B cell (primary cell): ENCODE measurements at regions not wholly inside any gene's neighbourhood (a gene's known extent, or its start where the extent isn't known, plus 50 kb on each side); places are given as distances from the start of the nearest gene placed in this dataset.

ENCODE experiments used
- ATAC-seq: fragments of 200-7000 bp; cut with Tn5 transposase; one replicate; pipeline ENCODE4 v1.10.0; 2021; ENCODE audit warnings: low read depth, mild to moderate bottlenecking, moderate number of reproducible peaks, moderate library complexity
- CTCF ChIA-PET: fragments of 350-600 bp; sonication (Branson Sonifier 250); formaldehyde crosslinking; loops from one replicate; lab custom pipeline; 2021; ENCODE audit warnings: antibody characterized with exemption, inconsistent platforms; lab: Charles Lee
- POLR2A ChIA-PET: fragments of 350-600 bp; sonication (Branson Sonifier 250); formaldehyde crosslinking; loops from one replicate; lab custom pipeline; 2021; ENCODE audit warnings: antibody characterized with exemption; lab: Charles Lee
- DNase-seq: peaks from one replicate; pipeline ENCODE4 v3.0.0; 2013
- H2AFZ ChIP-seq: 2 replicates; pipeline ENCODE4 v1.6.1; 2012; ENCODE audit warnings: mild to moderate bottlenecking, low read depth, low read length; ENCODE audit not compliant: insufficient read depth, poor library complexity, severe bottlenecking
- H3K27ac ChIP-seq, 2 donors: 1 replicate in 1 of 2; 2 replicates in 1 of 2; pipeline ENCODE4 v1.5.1; 2012 to 2013; ENCODE audit warnings: low read length in 2 of 2, mild to moderate bottlenecking in 2 of 2, moderate library complexity in 1 of 2
- H3K27me3 ChIP-seq, 4 experiments: fragments of 200-600 bp in 1 of 4; sonication (generic) in 1 of 4; replicated peaks in 1 of 4; 1 replicate in 2 of 4; 2 replicates in 2 of 4; pipeline versions ENCODE4 v1.6.1 to v1.7.0; 2013 to 2016; ENCODE audit warnings: low read length in 3 of 4, mild to moderate bottlenecking in 2 of 4, mixed read lengths in 1 of 4, moderate library complexity in 1 of 4; ENCODE audit not compliant: insufficient read depth in 4 of 4, control insufficient read depth in 3 of 4; ENCODE audit errors: control extremely low read depth in 1 of 4
- H3K36me3 ChIP-seq, 2 experiments: replicated peaks in 1 of 2; 1 replicate in 1 of 2; 2 replicates in 1 of 2; pipeline versions ENCODE4 v1.6.1 to v1.7.1; 2013; ENCODE audit warnings: low read length in 1 of 2; ENCODE audit not compliant: insufficient read depth in 2 of 2, control insufficient read depth in 1 of 2; ENCODE audit errors: control extremely low read depth in 1 of 2, extremely low read depth in 1 of 2
- H3K4me1 ChIP-seq, 2 donors: fragments of 200-600 bp in 1 of 2; sonication (generic) in 1 of 2; 1 replicate in 1 of 2; 2 replicates in 1 of 2; pipeline versions ENCODE4 v1.5.1 to v1.6.1; 2013 to 2017; ENCODE audit warnings: low read length in 2 of 2; ENCODE audit not compliant: control insufficient read depth in 2 of 2, insufficient read depth in 2 of 2
- H3K4me2 ChIP-seq: replicated peaks from 2 replicates; pipeline ENCODE3; 2012; ENCODE audit warnings: mild to moderate bottlenecking, low read depth, low read length; ENCODE audit not compliant: poor library complexity, severe bottlenecking
- H3K4me3 ChIP-seq, 5 experiments: fragments of 200-600 bp in 1 of 5; sonication (generic) in 1 of 5; 1 replicate in 3 of 5; 2 replicates in 2 of 5; pipeline versions ENCODE4 v1.5.1 to v1.7.0; 2011 to 2016; ENCODE audit warnings: low read length in 4 of 5, mild to moderate bottlenecking in 4 of 5, low read depth in 2 of 5, control low read depth in 1 of 5, moderate library complexity in 1 of 5; ENCODE audit not compliant: insufficient read depth in 1 of 5; ENCODE audit errors: control extremely low read depth in 1 of 5, extremely low read depth in 1 of 5
- H3K79me2 ChIP-seq: fragments of 200-600 bp; sonication (generic); one replicate; pipeline ENCODE4 v1.6.0; 2016; ENCODE audit warnings: low read length; ENCODE audit not compliant: control insufficient read depth, insufficient read depth
- H3K9ac ChIP-seq: fragments of 200-600 bp; sonication (generic); 2 replicates; pipeline ENCODE4 v1.6.1; 2017; ENCODE audit warnings: mild to moderate bottlenecking, low read length, moderate library complexity
- H3K9me3 ChIP-seq, 3 donors: one replicate each; pipeline versions ENCODE4 v1.6.1 to v1.7.1; 2013; ENCODE audit warnings: low read length in 2 of 3; ENCODE audit not compliant: control insufficient read depth in 2 of 3, insufficient read depth in 1 of 3; ENCODE audit errors: control extremely low read depth in 1 of 3
- H4K20me1 ChIP-seq: 2 replicates; pipeline ENCODE4 v1.6.0; 2012; ENCODE audit warnings: mild to moderate bottlenecking, low read length; ENCODE audit not compliant: insufficient read depth, control insufficient read depth, poor library complexity, severe bottlenecking
- H3K27ac Mint-ChIP-seq: one replicate; pipeline ENCODE4 v1.8.0; 2021; ENCODE audit warnings: mixed read lengths
- H3K27me3 Mint-ChIP-seq: one replicate; pipeline ENCODE4 v1.8.0; 2021; ENCODE audit warnings: mixed read lengths
- H3K4me1 Mint-ChIP-seq: one replicate; pipeline ENCODE4 v1.8.0; 2021; ENCODE audit warnings: mixed read lengths
- H3K4me3 Mint-ChIP-seq: one replicate; pipeline ENCODE4 v1.8.0; 2021; ENCODE audit warnings: mixed read lengths
- H3K9me3 Mint-ChIP-seq: one replicate; pipeline ENCODE4 v1.8.0; 2022; ENCODE audit warnings: mixed read lengths; ENCODE audit not compliant: insufficient read depth
- EZH2 ChIP-seq: IDR thresholded peaks from 2 replicates; pipeline ENCODE4 v1.6.1; 2012; ENCODE audit warnings: borderline replicate concordance, low read depth, mild to moderate bottlenecking, moderate library complexity, low read length; ENCODE audit not compliant: insufficient read depth, poor library complexity, severe bottlenecking
- WGBS: methylation state at CpG from one replicate; pipeline ENCODE4 v1.1.5; 2013; ENCODE audit warnings: missing lambda C conversion rate; ENCODE audit not compliant: insufficient coverage; 5-methylcytosine and 5-hydroxymethylcytosine counted together
- intact Hi-C: fragments of 100-400 bp; cut with micrococcal nuclease; formaldehyde crosslinking; loops from one replicate; pipeline ENCODE4 v1.10.0; 2022
- TF ChIP-seq, protein P1 (sequence below): fragments of 200-600 bp; IDR thresholded peaks from one replicate; pipeline ENCODE4 v1.8.0; 2022; ENCODE audit warnings: antibody characterized with exemption, mild to moderate bottlenecking

DNA sequence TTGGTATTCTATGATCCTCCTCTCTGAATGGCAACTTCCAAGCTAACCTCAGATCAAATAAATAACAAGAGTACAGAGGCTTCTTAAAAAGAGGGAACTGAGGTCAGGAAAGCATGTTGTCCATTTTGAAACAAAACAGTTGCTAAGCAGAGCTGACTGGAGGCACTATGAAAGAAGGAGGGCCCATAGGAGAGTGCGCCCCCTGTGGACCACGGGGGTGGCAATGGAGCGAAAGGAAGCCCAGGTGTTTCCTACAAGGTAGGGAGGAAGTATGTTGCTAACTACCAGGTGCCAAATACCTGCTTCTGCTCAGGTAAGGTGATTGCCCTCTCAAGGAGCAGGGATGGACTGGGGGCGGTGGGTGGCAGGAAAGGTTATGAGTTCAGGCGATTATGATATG, 101.8 kb upstream of the MAST4 start:
- H3K36me3 ChIP-seq = no peaks in the 10 kb centered on the region
- H3K4me1 ChIP-seq = peaks cover 0 to 6% of the 10 kb centered on the region in 2 donors
- no peaks in the 10 kb centered on the region for H3K27me3 Mint-ChIP-seq
- ChIA-PET POLR2A (no interaction called here), CTCF (interaction anchor here (1.1 to 1.5 kb wide), 3 partner anchors 13 to 188 kb away, joined by 3 to 4 read pairs (median 3); no protein-coding TSS in a partner anchor)
- H3K9me3 Mint-ChIP-seq = no peaks in the 10 kb centered on the region
- H2AFZ ChIP-seq = no peak overlapping the region
- no peak for ATAC-seq
- peak; percentile 37 for DNase-seq
- no peak overlapping the region for H3K27ac Mint-ChIP-seq
- 72% methylated on average over 5 of the region's 5 CpGs for WGBS
- no peak overlapping the region for H3K4me3 ChIP-seq
- no peaks in the 10 kb centered on the region for H3K79me2 ChIP-seq
- H3K27ac ChIP-seq = no peak overlapping the region
- no peak overlapping the region for H3K9ac ChIP-seq
- H3K9me3 ChIP-seq = peaks cover 0 to 7% (median 4%) of the 10 kb centered on the region in 3 donors
- H3K4me2 ChIP-seq = no peak overlapping the region
- TF ChIP-seq, protein P1, sequence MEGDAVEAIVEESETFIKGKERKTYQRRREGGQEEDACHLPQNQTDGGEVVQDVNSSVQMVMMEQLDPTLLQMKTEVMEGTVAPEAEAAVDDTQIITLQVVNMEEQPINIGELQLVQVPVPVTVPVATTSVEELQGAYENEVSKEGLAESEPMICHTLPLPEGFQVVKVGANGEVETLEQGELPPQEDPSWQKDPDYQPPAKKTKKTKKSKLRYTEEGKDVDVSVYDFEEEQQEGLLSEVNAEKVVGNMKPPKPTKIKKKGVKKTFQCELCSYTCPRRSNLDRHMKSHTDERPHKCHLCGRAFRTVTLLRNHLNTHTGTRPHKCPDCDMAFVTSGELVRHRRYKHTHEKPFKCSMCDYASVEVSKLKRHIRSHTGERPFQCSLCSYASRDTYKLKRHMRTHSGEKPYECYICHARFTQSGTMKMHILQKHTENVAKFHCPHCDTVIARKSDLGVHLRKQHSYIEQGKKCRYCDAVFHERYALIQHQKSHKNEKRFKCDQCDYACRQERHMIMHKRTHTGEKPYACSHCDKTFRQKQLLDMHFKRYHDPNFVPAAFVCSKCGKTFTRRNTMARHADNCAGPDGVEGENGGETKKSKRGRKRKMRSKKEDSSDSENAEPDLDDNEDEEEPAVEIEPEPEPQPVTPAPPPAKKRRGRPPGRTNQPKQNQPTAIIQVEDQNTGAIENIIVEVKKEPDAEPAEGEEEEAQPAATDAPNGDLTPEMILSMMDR = peak; percentile 28
- TF ChIP-seq EZH2 = no peak
- no peaks in the 10 kb centered on the region for H3K27me3 ChIP-seq
- no peaks in the 10 kb centered on the region for H4K20me1 ChIP-seq
- intact Hi-C loops = no loop called here
- H3K4me1 Mint-ChIP-seq = peaks cover 6% of the 10 kb centered on the region
- no peak overlapping the region for H3K4me3 Mint-ChIP-seq

DNA sequence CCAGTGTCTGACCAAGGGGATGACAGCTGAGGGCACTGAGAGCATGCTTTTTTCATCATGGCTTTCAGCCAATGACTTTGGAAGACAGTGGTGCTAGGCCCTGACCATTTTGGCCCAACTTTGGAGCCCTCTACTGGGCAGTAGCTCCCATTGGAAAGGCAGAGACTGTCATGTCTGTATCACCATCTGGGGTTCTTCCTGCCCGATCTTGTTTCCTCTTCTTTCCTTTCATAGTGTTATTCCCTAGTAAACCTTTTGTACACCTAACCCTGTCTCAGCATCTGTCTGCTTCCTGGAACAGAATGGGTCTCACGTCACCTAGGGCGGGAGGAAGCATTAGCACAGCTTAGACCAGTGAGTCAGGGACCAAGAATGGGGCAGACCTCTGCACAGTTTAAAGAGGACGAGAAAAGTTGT, 97.4 kb upstream of the MAST4 start:
- intact Hi-C loops = no loop called here

More for the DNA sequence above, 97.4 kb upstream of the MAST4 start:
- H3K4me3 Mint-ChIP-seq = no peak overlapping the region
- H3K9me3 Mint-ChIP-seq = no peaks in the 10 kb centered on the region
- Histone ChIP-seq H3K27me3 (no peaks in the 10 kb centered on the region), H3K79me2 (no peaks in the 10 kb centered on the region), H3K4me1 (peaks cover 0 to 6% of the 10 kb centered on the region in 2 donors), H2AFZ (no peak overlapping the region), H3K9ac (no peak overlapping the region), H3K4me3 (no peak overlapping the region), H3K27ac (no peak overlapping the region), H4K20me1 (no peaks in the 10 kb centered on the region), H3K36me3 (no peaks in the 10 kb centered on the region), H3K4me2 (no peak overlapping the region), H3K9me3 (peaks cover 0 to 1% (median 0%) of the 10 kb centered on the region in 3 donors)
- H3K27ac Mint-ChIP-seq = no peak overlapping the region
- no peaks in the 10 kb centered on the region for H3K27me3 Mint-ChIP-seq
- peaks cover 6% of the 10 kb centered on the region for H3K4me1 Mint-ChIP-seq
- WGBS = 88% methylated on average over 4 of the region's 4 CpGs
- TF ChIP-seq, protein P1 = no peak
- TF ChIP-seq EZH2 = no peak
- ATAC-seq (no peak), DNase-seq (no peak)
- CTCF ChIA-PET = interaction anchor here (1.1 to 1.2 kb wide), 2 partner anchors 17 to 99 kb away, joined by 3 to 4 read pairs; no protein-coding TSS in a partner anchor
- POLR2A ChIA-PET = no interaction called here
